Upper lobe of left lung (tissue), 4 donors: ENCODE measurements at regions not wholly inside any gene's neighbourhood (a gene's known extent, or its start where the extent isn't known, plus 50 kb on each side); places are given as distances from the start of the nearest gene placed in this dataset.

Source experiments
- CTCF ChIP-seq, 6 experiments: fragments of 450-650 bp in 4 of 6; fragments of 200-600 bp in 2 of 6; sonication (generic) in 2 of 6; IDR thresholded peaks; one replicate each; pipeline ENCODE4 v1.5.1; 2016 to 2019; ENCODE audit warnings: antibody characterized with exemption in 6 of 6
- EP300 ChIP-seq, 4 donors: sonication (generic); formaldehyde crosslinking; IDR thresholded peaks; one replicate each; pipeline ENCODE4 v1.5.1; 2017; ENCODE audit warnings: antibody characterized with exemption in 4 of 4, control low read depth in 2 of 4
- POLR2A ChIP-seq, 4 donors: fragments of 450-650 bp; IDR thresholded peaks; one replicate each; pipeline ENCODE4 v1.5.1; 2016 to 2017; ENCODE audit warnings: antibody characterized with exemption in 4 of 4, mild to moderate bottlenecking in 2 of 4

- TF ChIP-seq EP300 (IDR thresholded peaks at IDR 0.05) (no peak), POLR2A (IDR thresholded peaks at IDR 0.05) (no peak), CTCF (IDR thresholded peaks at IDR 0.05) (no peak)
Observed at GRCh38 chr6:104537872-104538271, 321.8 kb downstream of the HACE1 start.
